D721Med (cell line): ENCODE measurements at regions not wholly inside any gene's neighbourhood (a gene's known extent, or its start where the extent isn't known, plus 50 kb on each side); places are given as distances from the start of the nearest gene placed in this dataset.

Experiments
- DNase-seq: peaks from one replicate; pipeline ENCODE4 v3.0.0; 2011; ENCODE audit warnings: low spot score; ENCODE audit not compliant: insufficient read length
- FAIRE-seq: peaks from 2 replicates; lab custom pipeline; 2011; peaks lifted over from hg19 to GRCh38; lab: Jason Lieb, UNC
- TF ChIP-seq, protein P1 (sequence below): IDR thresholded peaks from 2 replicates; pipeline ENCODE4 v1.5.1; 2012; ENCODE audit warnings: mild to moderate bottlenecking, control low read depth; ENCODE audit not compliant: insufficient read depth; ENCODE audit errors: missing control alignments

DNA sequence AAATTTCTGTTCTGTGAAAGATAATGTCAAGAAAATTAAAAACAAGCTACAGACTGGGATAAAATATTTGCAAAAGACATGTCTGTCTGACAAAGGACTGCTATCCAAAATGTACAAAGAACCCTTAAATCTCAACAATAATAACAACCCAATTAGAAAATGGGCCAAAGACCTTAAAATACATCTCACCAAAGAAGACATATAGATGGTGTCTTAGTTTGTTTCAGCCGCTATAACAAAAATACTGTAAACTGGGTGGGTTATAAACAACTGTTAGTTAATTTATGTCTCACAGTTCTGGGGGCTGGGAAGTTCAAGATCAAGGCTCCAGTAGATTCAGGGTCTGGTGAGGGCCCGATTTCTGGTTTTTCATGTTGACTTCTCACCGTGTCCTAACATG lies 106.2 kb upstream of the AGTR1 start:
- TF ChIP-seq, protein P1, sequence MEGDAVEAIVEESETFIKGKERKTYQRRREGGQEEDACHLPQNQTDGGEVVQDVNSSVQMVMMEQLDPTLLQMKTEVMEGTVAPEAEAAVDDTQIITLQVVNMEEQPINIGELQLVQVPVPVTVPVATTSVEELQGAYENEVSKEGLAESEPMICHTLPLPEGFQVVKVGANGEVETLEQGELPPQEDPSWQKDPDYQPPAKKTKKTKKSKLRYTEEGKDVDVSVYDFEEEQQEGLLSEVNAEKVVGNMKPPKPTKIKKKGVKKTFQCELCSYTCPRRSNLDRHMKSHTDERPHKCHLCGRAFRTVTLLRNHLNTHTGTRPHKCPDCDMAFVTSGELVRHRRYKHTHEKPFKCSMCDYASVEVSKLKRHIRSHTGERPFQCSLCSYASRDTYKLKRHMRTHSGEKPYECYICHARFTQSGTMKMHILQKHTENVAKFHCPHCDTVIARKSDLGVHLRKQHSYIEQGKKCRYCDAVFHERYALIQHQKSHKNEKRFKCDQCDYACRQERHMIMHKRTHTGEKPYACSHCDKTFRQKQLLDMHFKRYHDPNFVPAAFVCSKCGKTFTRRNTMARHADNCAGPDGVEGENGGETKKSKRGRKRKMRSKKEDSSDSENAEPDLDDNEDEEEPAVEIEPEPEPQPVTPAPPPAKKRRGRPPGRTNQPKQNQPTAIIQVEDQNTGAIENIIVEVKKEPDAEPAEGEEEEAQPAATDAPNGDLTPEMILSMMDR, result no peak
- no peak for FAIRE-seq
- no peak for DNase-seq

DNA sequence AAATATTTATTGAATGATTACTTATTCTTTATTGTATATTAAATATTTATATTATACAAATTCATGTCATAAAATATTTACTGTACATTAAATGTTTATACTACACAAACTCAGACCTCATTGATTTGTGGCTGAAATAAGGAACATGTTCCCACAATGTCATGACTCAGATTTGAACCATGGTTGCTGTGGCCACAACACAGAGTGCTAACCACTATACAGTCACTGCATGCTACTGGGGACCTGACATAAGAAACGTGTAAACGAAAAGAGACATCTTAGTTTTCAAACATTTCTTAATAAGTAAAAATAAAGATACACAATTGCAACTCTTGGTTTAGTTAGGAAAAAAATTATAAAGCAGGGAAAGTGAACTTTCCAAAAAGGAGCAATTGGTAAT lies 99.1 kb upstream of the AGTR1 start:
- TF ChIP-seq, protein P1, result no peak
- no peak for DNase-seq
- FAIRE-seq, result no peak

DNA sequence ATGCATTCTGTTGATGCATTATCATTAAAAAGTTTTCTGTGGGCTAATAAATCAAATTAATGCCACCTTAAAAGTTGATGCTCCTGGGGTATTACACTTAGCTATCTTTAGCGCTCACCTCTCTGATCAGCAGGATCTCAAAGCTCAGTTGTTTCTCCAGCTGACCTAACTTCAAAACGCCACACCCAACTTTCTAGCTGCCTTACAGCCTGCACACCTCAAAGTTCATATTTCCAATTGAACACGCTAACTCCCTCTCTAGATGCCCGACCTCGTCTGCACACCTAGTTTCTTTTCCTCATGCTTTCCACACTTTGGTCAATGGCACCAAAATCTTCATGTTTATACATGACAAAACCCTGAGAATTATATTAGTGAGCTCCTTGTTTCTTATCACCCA lies 98.2 kb upstream of the AGTR1 start:
- no peak for DNase-seq

DNA sequence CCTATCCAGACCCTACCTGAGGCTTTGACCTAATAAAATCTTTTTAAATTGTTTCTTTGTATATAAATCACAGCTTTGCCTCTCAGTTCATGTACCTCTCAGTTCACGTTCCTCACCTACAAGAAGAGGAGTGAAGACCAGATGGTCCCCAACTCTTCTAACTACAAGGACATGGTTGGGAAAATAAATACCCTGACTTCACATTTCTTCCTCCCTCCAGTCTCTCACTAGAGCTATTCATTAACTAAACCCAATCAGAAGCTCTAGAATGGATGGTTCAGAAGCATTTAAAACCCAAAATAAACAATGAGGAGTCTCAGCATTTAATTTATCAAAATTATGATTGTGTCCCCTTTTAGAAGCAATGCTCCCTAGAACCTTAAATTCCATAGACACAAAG lies 97.3 kb upstream of the AGTR1 start:
- TF ChIP-seq, protein P1, result no peak
- no peak for DNase-seq
- no peak for FAIRE-seq

More for the DNA sequence above, 98.2 kb upstream of the AGTR1 start:
- TF ChIP-seq, protein P1, result no peak
- no peak for FAIRE-seq

DNA sequence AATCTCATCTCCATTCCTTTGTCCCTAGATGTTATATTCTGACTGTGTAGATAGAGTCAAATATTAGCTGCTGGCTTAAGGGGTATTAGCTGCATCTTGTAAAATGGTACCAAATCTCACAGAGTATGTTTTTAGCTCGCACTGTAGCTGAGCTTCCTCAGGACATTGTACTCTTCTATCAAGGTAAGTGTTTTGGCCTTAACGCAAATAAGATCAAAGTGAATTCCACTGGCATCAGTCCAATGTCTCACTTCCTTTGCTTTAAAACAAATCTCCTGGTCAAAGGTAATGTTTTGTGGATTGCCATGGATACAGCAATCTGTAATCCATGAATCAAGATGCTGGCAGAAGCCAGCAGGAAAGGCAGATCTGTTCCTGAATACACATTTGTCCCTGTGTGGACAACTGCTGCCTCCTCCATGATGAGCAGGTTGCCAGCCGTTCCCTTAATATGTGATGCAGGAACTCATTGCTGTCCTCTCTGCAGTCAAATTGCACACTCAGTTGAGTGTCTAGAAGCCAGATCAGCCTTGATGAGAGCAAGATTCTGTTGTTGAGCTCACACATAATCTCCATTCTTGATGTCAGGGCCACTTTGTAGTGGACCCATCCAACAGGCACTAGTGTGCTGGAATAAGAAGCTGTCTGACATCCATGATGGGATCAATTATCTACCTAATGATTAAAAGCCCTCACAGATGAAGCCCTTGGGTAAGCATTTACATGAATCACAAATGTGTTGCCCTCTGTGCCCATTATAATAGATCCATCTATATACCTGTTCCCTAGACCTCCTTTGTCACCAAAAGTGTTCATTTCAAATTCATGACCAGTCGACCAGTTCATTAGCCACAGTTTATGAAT lies 96.6 kb upstream of the AGTR1 start:
- TF ChIP-seq, protein P1, result no peak
- DNase-seq, result no peak
- no peak for FAIRE-seq

DNA sequence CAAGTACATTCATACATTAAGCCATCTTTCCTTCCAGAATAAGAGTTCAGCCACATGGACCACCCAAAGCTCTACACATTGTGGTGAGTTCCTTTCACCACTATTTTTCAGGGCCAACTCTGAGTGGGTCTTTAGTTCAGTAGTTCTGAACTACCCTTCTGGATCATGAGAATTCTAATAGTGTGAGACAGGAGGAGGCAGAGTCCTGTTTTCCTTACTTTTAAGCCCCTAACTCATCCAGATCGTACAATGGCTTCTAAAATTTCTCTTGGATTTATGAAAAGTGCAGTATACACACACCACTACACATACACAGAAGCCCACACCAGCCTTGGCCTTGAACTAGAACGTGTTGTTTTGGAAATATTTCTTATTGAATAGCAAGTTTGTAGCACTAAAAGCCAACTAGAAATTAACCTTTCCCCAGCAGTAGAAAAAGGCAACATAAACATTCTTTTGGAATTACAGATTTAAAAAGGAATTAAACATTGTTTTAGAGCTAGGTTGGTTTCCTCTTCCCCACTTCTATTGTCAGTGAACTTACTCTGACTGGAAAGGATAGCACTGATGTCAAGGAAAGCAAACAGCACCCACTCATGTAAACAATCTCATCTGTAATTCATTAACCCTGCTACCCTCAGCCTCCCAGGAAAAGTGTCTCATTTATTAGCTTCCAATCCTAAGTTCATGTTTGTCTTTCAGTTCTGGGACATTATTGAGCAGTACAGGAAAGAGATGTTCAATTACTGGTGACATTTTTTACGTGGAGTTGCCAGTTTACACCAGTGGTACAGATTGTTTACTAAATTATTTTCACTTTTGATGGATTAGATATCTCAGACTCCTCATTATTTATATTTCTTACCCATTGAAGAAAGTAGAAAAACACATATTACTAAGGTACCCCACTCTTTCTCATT lies 95.7 kb upstream of the AGTR1 start:
- TF ChIP-seq, protein P1, result no peak
- FAIRE-seq (no peak), DNase-seq (no peak)
